H1 (cell line): ENCODE measurements at regions not wholly inside any gene's neighbourhood (a gene's known extent, or its start where the extent isn't known, plus 50 kb on each side); places are given as distances from the start of the nearest gene placed in this dataset.

ENCODE experiments used
- CTCF ChIA-PET: fragments of 300-600 bp; sonication (Branson Sonifier 250); formaldehyde crosslinking; loops from one replicate; lab custom pipeline; 2021; ENCODE audit not compliant: partially characterized antibody; lab: Charles Lee
- POLR2A ChIA-PET: fragments of 300-600 bp; sonication (Branson Sonifier 250); formaldehyde crosslinking; loops from one replicate; lab custom pipeline; 2021; ENCODE audit warnings: inconsistent platforms; ENCODE audit not compliant: partially characterized antibody; lab: Charles Lee
- DNase-seq, 2 experiments: peaks; one replicate each; pipeline versions ENCODE4 v3.0.0 to v3.0.0-alpha.2; 2010 to 2022; ENCODE audit warnings: low spot score in 2 of 2, low read depth in 1 of 2, mixed read lengths in 1 of 2
- FAIRE-seq: peaks from 2 replicates; lab custom pipeline; 2011; peaks lifted over from hg19 to GRCh38; lab: Jason Lieb, UNC
- H2AFZ ChIP-seq: 2 replicates; pipeline ENCODE4 v1.8.1; 2012; ENCODE audit warnings: low read length, inconsistent platforms
- H2AK5ac ChIP-seq: 2 replicates; pipeline ENCODE4 v1.6.1; 2013; ENCODE audit warnings: low read depth, low read length
- H2BK120ac ChIP-seq: replicated peaks from 2 replicates; pipeline ENCODE3; 2013; ENCODE audit warnings: low read depth, low read length, inconsistent platforms
- H2BK12ac ChIP-seq: 2 replicates; pipeline ENCODE4 v1.6.1; 2013; ENCODE audit warnings: low read depth, low read length
- H2BK15ac ChIP-seq: 2 replicates; pipeline ENCODE4 v1.6.1; 2013; ENCODE audit warnings: low read length
- H2BK20ac ChIP-seq: 2 replicates; pipeline ENCODE4 v1.6.1; 2013; ENCODE audit warnings: low read length
- H2BK5ac ChIP-seq: 2 replicates; pipeline ENCODE4 v1.6.1; 2013; ENCODE audit warnings: low read depth, low read length
- H3K14ac ChIP-seq: 2 replicates; pipeline ENCODE4 v1.6.1; 2013; ENCODE audit warnings: inconsistent platforms; ENCODE audit not compliant: insufficient read length
- H3K18ac ChIP-seq: 2 replicates; pipeline ENCODE4 v1.6.1; 2013; ENCODE audit warnings: low read length; ENCODE audit errors: extremely low read depth
- H3K23ac ChIP-seq: 2 replicates; pipeline ENCODE4 v1.6.1; 2013; ENCODE audit warnings: inconsistent platforms; ENCODE audit not compliant: insufficient read length
- H3K23me2 ChIP-seq: 2 replicates; pipeline ENCODE4 v1.6.1; 2013; ENCODE audit warnings: low read depth, low read length
- H3K27ac ChIP-seq: 2 replicates; pipeline ENCODE4 v1.6.1; 2011; ENCODE audit warnings: low read depth, low read length, inconsistent platforms
- H3K27me3 ChIP-seq, 4 experiments: replicated peaks in 1 of 4; 1 replicate in 1 of 4; 2 replicates in 3 of 4; pipeline versions ENCODE4 v1.6.1 to v1.8.1; 2011 to 2013; ENCODE audit warnings: low read length in 3 of 4, mild to moderate bottlenecking in 3 of 4, inconsistent platforms in 2 of 4, mixed read lengths in 2 of 4, moderate library complexity in 1 of 4; ENCODE audit not compliant: control insufficient read depth in 3 of 4, insufficient read depth in 3 of 4; ENCODE audit errors: extremely low read depth in 1 of 4
- H3K36me3 ChIP-seq, 4 experiments: 2 replicates each; pipeline versions ENCODE4 v1.6.1 to v1.8.1; 2011 to 2013; ENCODE audit warnings: mild to moderate bottlenecking in 4 of 4, low read length in 3 of 4, moderate library complexity in 2 of 4, control low read depth in 1 of 4, inconsistent platforms in 1 of 4; ENCODE audit not compliant: insufficient read depth in 4 of 4, control insufficient read depth in 2 of 4
- H3K4ac ChIP-seq: replicated peaks from 2 replicates; pipeline ENCODE3; 2013; ENCODE audit warnings: low read length, low read depth, mixed read lengths, inconsistent platforms; ENCODE audit not compliant: insufficient read length
- H3K4me1 ChIP-seq, 4 experiments: replicated peaks in 1 of 4; 1 replicate in 1 of 4; 2 replicates in 3 of 4; pipeline versions ENCODE4 v1.6.1 to v1.8.1; 2011 to 2013; ENCODE audit warnings: low read length in 3 of 4, inconsistent platforms in 2 of 4, mixed read lengths in 1 of 4; ENCODE audit not compliant: insufficient read depth in 4 of 4, control insufficient read depth in 3 of 4
- H3K4me2 ChIP-seq, 2 experiments: 2 replicates each; pipeline versions ENCODE4 v1.6.1 to v1.8.1; 2011 to 2013; ENCODE audit warnings: low read depth in 2 of 2, low read length in 2 of 2, control low read depth in 1 of 2, inconsistent platforms in 1 of 2, mild to moderate bottlenecking in 1 of 2; ENCODE audit not compliant: insufficient read depth in 1 of 2
- H3K4me3 ChIP-seq, 4 experiments: fragments of 200-600, 300-600 bp in 1 of 4; sonication (generic), shearing (Covaris generic), sonication (Bioruptor Twin) in 1 of 4; 2 replicates each; pipeline versions ENCODE4 v1.5.1 to v1.8.1; 2011 to 2016; ENCODE audit warnings: low read length in 4 of 4, low read depth in 3 of 4, control low read depth in 2 of 4, inconsistent platforms in 2 of 4, mild to moderate bottlenecking in 2 of 4, mixed read lengths in 1 of 4, moderate library complexity in 1 of 4; ENCODE audit not compliant: insufficient read depth in 2 of 4; ENCODE audit errors: extremely low read depth in 1 of 4
- H3K56ac ChIP-seq: replicated peaks from 2 replicates; pipeline ENCODE3; 2013; ENCODE audit warnings: low read depth, mild to moderate bottlenecking, mixed read lengths, low read length, inconsistent platforms; ENCODE audit not compliant: insufficient read length
- H3K79me1 ChIP-seq: 2 replicates; pipeline ENCODE4 v1.6.1; 2013; ENCODE audit warnings: low read depth, low read length, control low read depth
- H3K79me2 ChIP-seq, 2 experiments: 2 replicates each; pipeline versions ENCODE4 v1.6.1 to v1.8.1; 2012 to 2013; ENCODE audit warnings: low read length in 2 of 2, mild to moderate bottlenecking in 2 of 2, inconsistent platforms in 1 of 2; ENCODE audit not compliant: insufficient read depth in 2 of 2, control insufficient read depth in 1 of 2
- H3K9ac ChIP-seq, 4 experiments: replicated peaks in 1 of 4; 1 replicate in 1 of 4; 2 replicates in 3 of 4; pipeline versions ENCODE4 v1.6.1 to v1.8.1; 2011 to 2013; ENCODE audit warnings: low read depth in 3 of 4, low read length in 3 of 4, control low read depth in 2 of 4, mild to moderate bottlenecking in 2 of 4, moderate library complexity in 2 of 4, inconsistent platforms in 1 of 4; ENCODE audit errors: extremely low read depth in 1 of 4
- H3K9me3 ChIP-seq, 2 experiments: 2 replicates each; pipeline versions ENCODE4 v1.6.1 to v1.8.1; 2012 to 2013; ENCODE audit warnings: mild to moderate bottlenecking in 2 of 2, moderate library complexity in 2 of 2, control low read depth in 1 of 2, inconsistent platforms in 1 of 2, low read depth in 1 of 2, low read length in 1 of 2, mixed read lengths in 1 of 2; ENCODE audit not compliant: insufficient read depth in 2 of 2
- H4K20me1 ChIP-seq, 2 experiments: replicated peaks in 1 of 2; 2 replicates each; pipeline versions ENCODE3 to v1.8.1; 2011 to 2013; ENCODE audit warnings: inconsistent platforms in 2 of 2, low read length in 2 of 2, mild to moderate bottlenecking in 1 of 2; ENCODE audit not compliant: insufficient read depth in 2 of 2, control insufficient read depth in 1 of 2
- H4K5ac ChIP-seq: 2 replicates; pipeline ENCODE4 v1.6.1; 2013; ENCODE audit warnings: low read length, low read depth, mixed read lengths, inconsistent platforms; ENCODE audit not compliant: insufficient read length
- H4K8ac ChIP-seq: 2 replicates; pipeline ENCODE4 v1.8.0; 2013; ENCODE audit warnings: mild to moderate bottlenecking, moderate library complexity, low read length, inconsistent platforms; ENCODE audit not compliant: insufficient read depth; ENCODE audit errors: extremely low read depth
- H4K91ac ChIP-seq: replicated peaks from 2 replicates; pipeline ENCODE3; 2013; ENCODE audit warnings: low read length, mixed read lengths, inconsistent platforms; ENCODE audit not compliant: insufficient read length
- ATF3 ChIP-seq: IDR thresholded peaks from 2 replicates; pipeline ENCODE4 v1.6.1; 2011; ENCODE audit warnings: low read depth, mild to moderate bottlenecking, low read length; ENCODE audit not compliant: insufficient read depth
- BCL11A ChIP-seq, 2 experiments: IDR thresholded peaks; one replicate each; pipeline ENCODE4 v1.6.1; 2011; ENCODE audit warnings: low read depth in 2 of 2, low read length in 2 of 2, mild to moderate bottlenecking in 2 of 2
- CREB1 ChIP-seq: IDR thresholded peaks from 2 replicates; pipeline ENCODE4 v1.6.1; 2012; ENCODE audit warnings: inconsistent platforms
- HDAC6 ChIP-seq: IDR thresholded peaks from one replicate; pipeline ENCODE4 v1.7.1; 2012; ENCODE audit warnings: low read depth, mild to moderate bottlenecking, inconsistent platforms, low read length, moderate library complexity
- TBP ChIP-seq: IDR thresholded peaks from 2 replicates; pipeline ENCODE4 v1.6.1; 2011; ENCODE audit warnings: low read depth, low read length, improper control_type of control experiment
- ZNF274 ChIP-seq: IDR thresholded peaks from 2 replicates; pipeline ENCODE4 v1.7.0; 2012; ENCODE audit warnings: low read length, borderline replicate concordance; ENCODE audit errors: extremely low read depth
- WGBS, 2 experiments: shearing (Covaris generic) in 1 of 2; methylation state at CpG; one replicate each; pipeline versions ENCODE4 v1.1.6 to v1.1.7; 2013 to 2015; ENCODE audit warnings: low lambda C conversion rate in 2 of 2, mixed read lengths in 2 of 2, inconsistent platforms in 1 of 2, low coverage in 1 of 2, missing lambda C conversion rate in 1 of 2; ENCODE audit not compliant: insufficient replicate concordance in 2 of 2, insufficient coverage in 1 of 2, insufficient read length in 1 of 2; ENCODE audit errors: extremely low coverage in 1 of 2, missing lambda C conversion rate in 1 of 2; 5-methylcytosine and 5-hydroxymethylcytosine counted together

- no peak for DNase-seq
- Histone ChIP-seq H3K23ac (no peak overlapping the region), H2BK5ac (no peak overlapping the region), H3K27me3 (no peaks in the 10 kb centered on the region), H2AFZ (no peak overlapping the region), H4K20me1 (no peaks in the 10 kb centered on the region), H3K27ac (no peak overlapping the region), H3K14ac (no peak overlapping the region), H3K79me1 (no peaks in the 10 kb centered on the region), H2BK15ac (no peak overlapping the region), H2BK120ac (no peak overlapping the region), H4K5ac (no peak overlapping the region), H3K18ac (no peak overlapping the region), H3K36me3 (no peaks in the 10 kb centered on the region), H4K8ac (no peak overlapping the region), H3K9me3 (peaks cover 3 to 7% of the 10 kb centered on the region in 2 experiments), H4K91ac (no peak overlapping the region), H2AK5ac (no peak overlapping the region), H3K9ac (no peak overlapping the region), H3K4me2 (no peak overlapping the region), H3K56ac (no peak overlapping the region), H2BK20ac (no peak overlapping the region), H3K4me1 (no peaks in the 10 kb centered on the region), H2BK12ac (no peak overlapping the region), H3K79me2 (no peaks in the 10 kb centered on the region), H3K4ac (no peak overlapping the region), H3K23me2 (no peaks in the 10 kb centered on the region), H3K4me3 (no peak overlapping the region)
- ChIA-PET POLR2A (no interaction called here), CTCF (interaction anchor here (1.2 to 1.6 kb wide), 2 partner anchors 55 to 67 kb away, joined by 4 to 7 read pairs; no protein-coding TSS in a partner anchor)
- TF ChIP-seq CREB1 (no peak), ZNF274 (no peak), TBP (no peak), HDAC6 (no peak), ATF3 (no peak), BCL11A (IDR thresholded peaks at IDR 0.05; ENCODE audit: low read depth in 2 of 2, low read length in 2 of 2) (no peak)
- WGBS, 2 experiments = 78% methylated on average over 7 of the region's 7 CpGs; no CpG with 5 or more reads in 1 of the 2 experiments
- FAIRE-seq = no peak
These were observed 90.6 kb downstream of the PSMB1 start for GRCh38 chr6:170462366-170463020.
